ENCODE measurements at regions not wholly inside any gene's neighbourhood (a gene's known extent, or its start where the extent isn't known, plus 50 kb on each side); places are given as distances from the start of the nearest gene placed in this dataset.
"Not testable (repeated sequence)": the region's sequence is repeated elsewhere in the genome, so short reads cannot be mapped to it uniquely, and the experiment has no call there.

GRCh38 chr2:2777213-2777612 lies 446.1 kb upstream of the MYT1L start:
- no peak overlapping the region for H3K27ac Mint-ChIP-seq
- H3K9me3 Mint-ChIP-seq, result peaks cover 29% of the 10 kb centered on the region
- no peak overlapping the region for H3K4me3 ChIP-seq (ENCODE audit: low read length)
- H3K4me1 Mint-ChIP-seq, result peaks cover 6% of the 10 kb centered on the region
- no peaks in the 10 kb centered on the region for H3K27me3 ChIP-seq (ENCODE audit: control insufficient read depth, insufficient read depth, low read length, poor library complexity, severe bottlenecking)
- H3K4me3 Mint-ChIP-seq, result no peak overlapping the region
- no peak for DNase-seq
- peaks cover 26% of the 10 kb centered on the region for H3K27me3 Mint-ChIP-seq (ENCODE audit: insufficient read depth)
- H3K36me3 ChIP-seq (ENCODE audit: control insufficient read depth, insufficient read depth, low read length), result no peaks in the 10 kb centered on the region
- H3K9ac ChIP-seq (ENCODE audit: extremely low read depth, low read length, poor library complexity, severe bottlenecking), result no peak overlapping the region
- no peak for TF ChIP-seq CTCF (conservative IDR thresholded peaks at IDR 0.05)
- no peaks in the 10 kb centered on the region for H3K4me1 ChIP-seq (ENCODE audit: control insufficient read depth, insufficient read depth, low read length)
- WGBS, 2 experiments (ENCODE audit: insufficient coverage in 1 of 2, insufficient read length in 1 of 2), result 75 to 83% methylated on average over 2 of the region's 2 CpGs
- peaks cover 7% of the 10 kb centered on the region for H3K9me3 ChIP-seq (ENCODE audit: control insufficient read depth, low read length)
- no peak overlapping the region for H3K27ac ChIP-seq (ENCODE audit: low read depth, low read length)
- no peaks in the 10 kb centered on the region for H3K36me3 Mint-ChIP-seq (ENCODE audit: low read depth)

- 89 to 93% methylated on average over 2 of the region's 2 CpGs for WGBS, 2 experiments (ENCODE audit: insufficient coverage in 1 of 2, insufficient read length in 1 of 2)
- no peaks in the 10 kb centered on the region for H3K36me3 Mint-ChIP-seq (ENCODE audit: low read depth)
These were observed 443.9 kb upstream of the MYT1L start for GRCh38 chr2:2775018-2775417.

GRCh38 chr2:2773692-2774091 lies 442.6 kb upstream of the MYT1L start:
- Mint-ChIP-seq H3K4me3 (no peak overlapping the region), H3K4me1 (peaks cover 9% of the 10 kb centered on the region), H3K36me3 (ENCODE audit: low read depth) (no peaks in the 10 kb centered on the region), H3K27me3 (ENCODE audit: insufficient read depth) (peaks cover 6% of the 10 kb centered on the region), H3K27ac (no peak overlapping the region), H3K9me3 (peaks cover 1% of the 10 kb centered on the region)
- H3K4me3 ChIP-seq (ENCODE audit: low read length), result no peak overlapping the region
- no peak for TF ChIP-seq CTCF (conservative IDR thresholded peaks at IDR 0.05)
- no peak overlapping the region for H3K9ac ChIP-seq (ENCODE audit: extremely low read depth, low read length, poor library complexity, severe bottlenecking)
- WGBS, 2 experiments (ENCODE audit: insufficient coverage in 1 of 2, insufficient read length in 1 of 2), result 93 to 96% methylated on average over 2 to 8 of the region's 8 CpGs
- no peaks in the 10 kb centered on the region for H3K9me3 ChIP-seq (ENCODE audit: control insufficient read depth, low read length)
- no peaks in the 10 kb centered on the region for H3K36me3 ChIP-seq (ENCODE audit: control insufficient read depth, insufficient read depth, low read length)
- no peak overlapping the region for H3K27ac ChIP-seq (ENCODE audit: low read depth, low read length)
- no peaks in the 10 kb centered on the region for H3K4me1 ChIP-seq (ENCODE audit: control insufficient read depth, insufficient read depth, low read length)
- DNase-seq, result no peak
- no peaks in the 10 kb centered on the region for H3K27me3 ChIP-seq (ENCODE audit: control insufficient read depth, insufficient read depth, low read length, poor library complexity, severe bottlenecking)

More at GRCh38 chr2:2775018-2775417, 443.9 kb upstream of the MYT1L start:
- no peak overlapping the region for H3K4me3 Mint-ChIP-seq
- H3K27me3 Mint-ChIP-seq (ENCODE audit: insufficient read depth), result peaks cover 19% of the 10 kb centered on the region
- no peak overlapping the region for H3K27ac Mint-ChIP-seq
- H3K9me3 Mint-ChIP-seq, result peaks cover 15% of the 10 kb centered on the region
- Histone ChIP-seq H3K27ac (ENCODE audit: low read depth, low read length) (no peak overlapping the region), H3K36me3 (ENCODE audit: control insufficient read depth, insufficient read depth, low read length) (no peaks in the 10 kb centered on the region), H3K9me3 (ENCODE audit: control insufficient read depth, low read length) (peaks cover 2% of the 10 kb centered on the region), H3K4me3 (ENCODE audit: low read length) (no peak overlapping the region), H3K27me3 (ENCODE audit: control insufficient read depth, insufficient read depth, low read length, poor library complexity, severe bottlenecking) (no peaks in the 10 kb centered on the region), H3K4me1 (ENCODE audit: control insufficient read depth, insufficient read depth, low read length) (no peaks in the 10 kb centered on the region), H3K9ac (ENCODE audit: extremely low read depth, low read length, poor library complexity, severe bottlenecking) (no peak overlapping the region)
- DNase-seq, result no peak
- TF ChIP-seq CTCF (conservative IDR thresholded peaks at IDR 0.05), result no peak
- H3K4me1 Mint-ChIP-seq, result peaks cover 9% of the 10 kb centered on the region

GRCh38 chr2:2773080-2773479 lies 442.0 kb upstream of the MYT1L start:
- not testable (repeated sequence) for DNase-seq, H3K9me3 Mint-ChIP-seq
- 88 to 89% methylated on average over 6 to 11 of the region's 11 CpGs for WGBS, 2 experiments (ENCODE audit: insufficient coverage in 1 of 2, insufficient read length in 1 of 2)

More at GRCh38 chr2:2773080-2773479, 442.0 kb upstream of the MYT1L start:
- H3K9me3 ChIP-seq (ENCODE audit: control insufficient read depth, low read length); H3K4me3 ChIP-seq (ENCODE audit: low read length); H3K27me3 ChIP-seq (ENCODE audit: control insufficient read depth, insufficient read depth, low read length, poor library complexity, severe bottlenecking); H3K9ac ChIP-seq (ENCODE audit: extremely low read depth, low read length, poor library complexity, severe bottlenecking); H3K36me3 ChIP-seq (ENCODE audit: control insufficient read depth, insufficient read depth, low read length); H3K4me3 Mint-ChIP-seq; H3K27me3 Mint-ChIP-seq (ENCODE audit: insufficient read depth); H3K27ac ChIP-seq (ENCODE audit: low read depth, low read length); H3K27ac Mint-ChIP-seq; H3K4me1 ChIP-seq (ENCODE audit: control insufficient read depth, insufficient read depth, low read length); H3K36me3 Mint-ChIP-seq (ENCODE audit: low read depth); H3K4me1 Mint-ChIP-seq: not testable (repeated sequence)
